HG02938 (cell line): ENCODE measurements at regions not wholly inside any gene's neighbourhood (a gene's known extent, or its start where the extent isn't known, plus 50 kb on each side); places are given as distances from the start of the nearest gene placed in this dataset.

Source experiments
- ATAC-seq: cut with Tn5 transposase; IDR thresholded peaks from one replicate; pipeline ENCODE4 v1.9.1; 2021; ENCODE audit warnings: mild to moderate bottlenecking, moderate library complexity; ENCODE audit not compliant: unreplicated experiment

DNA sequence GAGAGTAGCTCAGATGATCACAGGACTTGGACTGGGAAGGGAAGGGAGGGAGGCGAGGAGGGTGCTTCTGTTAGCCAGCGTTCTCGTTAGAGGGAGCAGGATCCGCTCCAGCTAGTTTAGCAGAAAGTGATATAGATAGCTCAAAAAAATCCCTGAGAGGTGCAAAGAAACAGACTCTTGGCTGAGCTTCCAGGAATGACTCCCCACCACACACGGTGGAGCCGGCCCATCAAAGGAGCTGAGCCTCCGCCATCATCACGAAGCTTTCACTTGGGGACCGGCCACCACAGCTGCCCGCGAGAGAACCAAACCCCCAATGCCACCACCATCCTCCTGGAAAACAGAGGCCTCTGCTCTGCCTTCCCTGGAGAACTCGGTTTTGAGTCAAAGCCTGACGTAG, 124.6 kb upstream of the BCL2L14 start:
- ATAC-seq, result no peak

DNA sequence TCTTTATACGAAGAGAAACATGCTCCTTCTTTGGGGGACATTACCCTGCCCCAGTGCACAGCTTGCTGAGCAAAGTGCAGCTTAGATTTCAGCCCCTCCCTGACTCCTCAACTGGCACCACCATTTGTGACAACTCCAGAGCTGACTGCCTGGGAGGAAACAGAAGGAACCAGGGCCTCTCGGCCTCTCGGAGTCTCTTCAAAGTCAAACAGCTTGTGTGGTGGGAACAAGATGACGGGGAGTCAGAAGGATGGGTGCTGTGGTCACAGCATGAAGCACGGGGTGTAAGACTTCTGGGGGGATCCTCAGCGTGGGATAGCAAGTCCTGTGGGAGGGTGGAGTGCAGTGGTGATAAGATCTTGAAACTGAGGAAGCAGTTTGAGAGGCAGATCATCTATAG, 123.5 kb upstream of the BCL2L14 start:
- no peak for ATAC-seq

DNA sequence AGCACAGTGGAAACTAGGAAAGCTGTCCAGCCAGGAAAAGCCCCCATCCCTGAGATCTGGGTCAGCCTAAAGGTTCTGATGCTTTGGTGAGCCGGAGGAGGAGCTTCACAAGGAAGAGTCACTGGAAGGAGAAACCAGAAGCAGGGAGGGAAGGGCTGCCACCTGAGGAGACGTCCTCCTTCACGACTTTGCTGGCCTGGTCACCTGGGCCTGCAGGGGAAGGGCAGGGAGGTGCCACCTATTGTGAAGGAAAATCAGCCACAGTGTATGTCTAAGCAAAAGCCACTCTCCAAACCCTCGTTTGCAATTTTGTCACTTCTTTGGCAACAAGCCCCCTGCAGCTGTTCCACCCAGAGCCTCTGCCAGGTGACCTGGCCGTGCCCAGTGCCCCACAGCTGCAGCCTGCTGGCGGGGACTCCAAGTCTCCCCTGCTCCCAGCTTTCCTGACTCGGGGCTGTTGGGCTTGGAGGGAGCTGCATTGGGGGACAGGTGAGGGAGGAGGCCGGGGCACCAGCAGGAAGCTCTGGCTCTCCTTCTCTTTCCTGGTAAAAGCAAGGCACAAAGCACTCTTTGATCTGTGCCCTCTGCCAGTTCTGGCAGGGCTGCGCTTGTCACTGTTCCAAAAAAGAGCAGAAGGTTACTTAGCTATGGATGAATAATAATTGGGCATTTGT, 120.9 kb upstream of the BCL2L14 start:
- ATAC-seq, result no peak

DNA sequence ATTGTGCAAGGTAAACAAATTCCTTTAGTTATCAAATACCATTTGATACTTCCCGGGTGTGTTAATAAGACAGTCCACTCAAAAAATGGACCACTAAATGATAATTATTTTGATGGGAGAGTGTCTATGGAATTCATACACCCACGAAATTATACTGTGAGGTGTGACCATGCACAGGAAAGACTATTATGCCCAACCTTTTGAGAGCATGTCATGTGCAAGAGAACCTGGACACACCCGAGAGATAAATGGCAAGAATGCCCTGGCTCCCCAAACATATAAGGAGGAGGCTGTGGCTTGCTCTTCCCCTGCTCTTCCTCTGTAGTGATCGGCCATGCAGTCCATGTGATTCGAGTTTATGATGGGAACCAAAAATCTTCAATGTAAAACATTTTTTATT, 119.5 kb upstream of the BCL2L14 start:
- no peak for ATAC-seq

DNA sequence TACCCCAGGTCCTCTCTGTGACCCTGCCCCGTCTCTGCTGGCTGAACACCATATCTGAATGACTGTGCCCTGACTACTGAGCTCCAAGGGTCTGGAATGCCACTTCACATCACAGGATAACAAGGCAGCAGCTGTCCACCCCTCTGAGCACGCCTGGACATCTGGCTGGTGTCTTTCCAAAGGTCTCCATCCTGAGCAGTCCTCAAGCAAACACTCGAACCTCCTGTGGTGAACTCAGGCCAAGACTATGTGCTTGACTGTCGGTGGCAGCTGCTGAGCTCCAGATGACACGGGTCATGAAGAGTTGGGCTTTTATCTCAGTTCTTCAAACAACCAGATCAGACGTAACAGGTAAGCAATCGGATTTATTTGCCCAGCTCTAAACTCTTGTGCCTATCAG, 117.2 kb upstream of the BCL2L14 start:
- ATAC-seq, result no peak

DNA sequence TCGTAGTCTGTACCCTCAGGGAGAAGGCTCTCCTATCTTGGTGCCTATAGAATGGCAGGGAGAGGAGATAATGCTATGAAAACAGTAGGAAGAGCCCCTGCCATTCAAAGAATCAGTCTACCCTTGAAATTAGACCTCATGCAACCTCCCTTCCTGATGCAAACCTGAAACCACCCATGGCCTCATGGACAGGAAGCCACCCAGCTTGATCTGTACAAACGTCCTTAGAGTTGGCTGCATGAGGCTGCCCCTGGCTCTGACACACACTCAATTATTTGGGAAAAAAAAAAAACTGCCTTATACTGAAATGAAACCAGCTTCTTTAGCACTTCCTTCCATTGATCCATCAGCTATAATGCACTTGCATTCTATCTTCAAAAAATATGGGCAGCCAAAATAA, 116.6 kb upstream of the BCL2L14 start:
- ATAC-seq, result no peak

DNA sequence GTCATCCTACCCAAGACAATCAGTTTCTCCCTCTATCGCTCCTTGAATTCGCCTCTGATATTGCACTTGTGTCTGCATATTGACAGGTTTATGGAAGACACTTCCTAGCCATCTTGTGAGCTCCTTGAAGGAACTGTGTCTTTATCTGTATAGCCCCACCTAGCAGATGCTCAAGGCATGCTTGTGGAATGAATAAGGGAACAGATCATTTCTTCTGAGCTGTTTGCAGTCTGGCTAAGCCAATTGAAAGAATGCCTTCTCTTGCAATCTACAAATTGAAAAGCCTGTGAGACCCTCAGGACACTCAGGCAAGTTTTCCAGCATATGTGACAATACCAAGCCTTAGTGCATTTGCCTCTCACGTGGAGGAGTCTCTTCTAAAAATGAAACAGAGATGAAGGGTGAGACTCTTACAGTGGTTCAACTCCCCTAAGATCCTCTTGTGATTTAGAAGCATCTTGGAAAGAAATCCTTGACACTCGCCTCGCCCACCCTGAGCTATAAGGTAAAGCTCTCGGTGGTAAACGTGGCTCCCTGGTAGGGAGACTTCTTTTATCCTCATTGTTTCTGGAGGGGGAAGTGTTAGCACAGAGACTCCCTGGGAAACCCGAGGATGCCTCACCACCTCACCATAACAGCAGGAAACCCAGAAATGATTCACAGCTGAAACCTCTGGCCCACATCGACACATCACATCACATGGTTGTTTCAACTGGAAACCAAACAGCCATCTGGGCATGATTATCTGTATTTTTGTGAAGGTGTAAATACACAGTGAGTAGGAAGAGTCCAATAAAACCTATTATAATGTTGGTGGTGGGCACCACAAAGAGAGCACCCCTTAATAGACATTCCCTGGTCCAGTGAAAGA, 112.3 kb upstream of the BCL2L14 start:
- ATAC-seq, result no peak

DNA sequence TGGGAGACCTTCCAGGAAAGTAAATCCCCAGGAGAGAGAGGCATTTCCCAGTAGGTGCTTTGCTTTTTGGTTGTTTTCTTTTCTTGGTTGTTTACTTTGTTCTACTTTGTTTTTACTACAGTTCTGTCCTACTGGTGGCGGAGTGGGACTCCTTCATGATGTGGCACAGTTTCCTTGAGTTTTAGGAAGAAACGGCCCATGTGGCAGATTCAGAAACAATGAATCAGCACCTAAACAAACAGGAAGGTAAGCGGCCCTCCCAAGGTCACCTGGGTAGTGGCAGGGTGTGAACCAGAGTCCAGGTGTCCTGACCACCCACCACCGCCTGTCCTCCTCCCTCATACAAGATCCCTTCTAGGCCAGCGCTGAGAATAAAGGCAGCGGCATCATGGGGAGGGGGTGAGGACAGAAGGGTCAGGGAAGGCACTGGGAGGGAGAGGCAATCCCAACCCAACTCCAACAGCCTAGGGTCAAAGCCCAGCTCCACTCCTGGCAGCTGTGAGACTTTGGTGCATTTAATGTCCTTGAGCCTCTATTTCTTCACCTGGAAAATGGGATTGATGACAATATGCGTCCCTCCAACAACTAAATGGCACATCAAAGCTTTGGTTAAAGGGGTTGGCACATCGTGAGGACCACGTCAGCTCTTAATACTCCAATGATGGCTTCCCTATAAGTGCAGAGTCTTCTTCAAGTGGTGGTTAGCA, 111.5 kb upstream of the BCL2L14 start:
- no peak for ATAC-seq

DNA sequence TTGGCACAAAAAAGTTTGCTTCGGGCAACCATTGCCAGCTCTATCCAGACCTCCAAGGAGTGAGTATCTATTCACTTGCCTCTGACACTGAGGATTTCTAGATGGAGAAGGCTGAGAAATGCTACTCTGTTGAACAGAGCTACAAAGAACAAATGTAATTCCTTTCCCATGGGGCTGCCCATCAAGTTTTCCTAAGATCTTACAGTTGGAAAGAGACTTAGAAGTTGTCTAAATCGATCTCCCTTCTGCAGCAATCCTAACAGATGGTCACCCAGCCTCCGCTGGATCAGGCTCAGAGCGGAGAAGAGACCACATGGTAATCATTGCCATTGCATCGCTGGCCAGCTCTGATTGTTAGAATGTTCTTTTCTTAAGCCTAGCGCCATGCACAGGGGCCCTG, 110.1 kb upstream of the BCL2L14 start:
- no peak for ATAC-seq

DNA sequence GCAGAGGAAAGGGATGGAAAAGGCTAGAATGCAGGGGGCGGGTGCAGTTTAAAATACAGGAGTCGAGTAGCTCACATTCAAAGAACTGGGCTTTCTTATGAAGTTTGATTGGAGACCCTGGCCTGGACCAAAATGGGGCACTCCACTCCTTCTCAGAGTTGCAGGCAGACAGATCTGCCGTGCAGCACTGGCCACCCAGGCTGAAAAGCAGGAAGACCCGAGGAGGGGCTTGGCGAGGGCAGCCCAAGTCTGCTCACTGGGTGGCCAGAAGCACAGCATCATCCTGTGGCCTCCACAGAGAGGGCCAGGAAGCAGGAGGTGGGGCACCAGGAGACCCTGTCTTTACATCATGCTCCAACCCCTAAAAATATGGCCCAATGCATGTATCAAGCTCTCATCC, 109.1 kb upstream of the BCL2L14 start:
- no peak for ATAC-seq

DNA sequence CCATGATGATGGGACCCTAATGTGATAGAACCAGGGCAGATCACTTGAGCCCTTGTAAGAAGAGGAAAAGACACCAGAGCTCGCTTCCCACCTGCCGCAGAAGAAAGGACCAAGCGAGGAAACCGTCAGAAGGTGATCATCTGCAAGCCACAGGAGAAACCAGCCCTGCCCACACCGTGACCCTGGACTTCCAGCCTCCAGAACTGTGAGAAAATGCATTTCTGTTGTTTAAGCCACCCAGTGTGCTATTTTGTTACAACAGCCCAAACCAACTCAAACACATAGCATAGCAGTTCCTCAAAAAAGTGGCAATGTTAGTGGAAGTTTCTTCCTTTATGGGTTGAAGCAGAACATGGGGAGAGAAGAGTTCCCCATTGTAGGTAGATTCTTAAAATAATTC, 107.9 kb upstream of the BCL2L14 start:
- ATAC-seq, result no peak

DNA sequence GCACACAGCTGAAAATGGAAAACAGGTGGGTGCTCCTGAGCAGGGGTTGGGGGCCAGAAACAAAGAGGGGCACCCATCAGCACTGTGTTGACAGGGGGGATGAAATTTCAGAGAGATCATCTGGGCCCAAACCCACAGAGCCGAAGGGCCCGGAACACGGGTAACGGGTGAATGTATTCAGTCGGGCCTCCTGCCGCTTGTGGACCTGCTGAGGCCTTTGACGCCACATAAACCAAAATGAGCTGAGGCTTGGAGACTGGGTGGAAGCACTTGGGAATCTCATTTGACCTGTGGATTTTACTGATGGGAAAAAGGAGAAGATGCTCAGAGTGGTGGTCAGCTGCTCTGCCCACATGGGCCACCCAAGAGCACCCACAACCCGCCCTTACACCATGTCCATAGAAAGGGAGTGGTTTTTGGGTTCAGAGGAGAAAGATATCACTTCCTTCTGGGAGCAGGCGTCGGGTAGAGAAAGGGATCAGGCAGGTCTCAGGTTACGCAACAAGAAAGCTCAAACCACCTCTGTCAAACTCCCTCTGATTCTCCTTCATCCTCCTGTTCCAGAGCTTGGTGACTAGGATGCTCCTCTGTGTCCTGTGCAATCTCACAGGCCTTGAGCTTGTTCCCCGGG, 106.8 kb upstream of the BCL2L14 start:
- ATAC-seq, result no peak

DNA sequence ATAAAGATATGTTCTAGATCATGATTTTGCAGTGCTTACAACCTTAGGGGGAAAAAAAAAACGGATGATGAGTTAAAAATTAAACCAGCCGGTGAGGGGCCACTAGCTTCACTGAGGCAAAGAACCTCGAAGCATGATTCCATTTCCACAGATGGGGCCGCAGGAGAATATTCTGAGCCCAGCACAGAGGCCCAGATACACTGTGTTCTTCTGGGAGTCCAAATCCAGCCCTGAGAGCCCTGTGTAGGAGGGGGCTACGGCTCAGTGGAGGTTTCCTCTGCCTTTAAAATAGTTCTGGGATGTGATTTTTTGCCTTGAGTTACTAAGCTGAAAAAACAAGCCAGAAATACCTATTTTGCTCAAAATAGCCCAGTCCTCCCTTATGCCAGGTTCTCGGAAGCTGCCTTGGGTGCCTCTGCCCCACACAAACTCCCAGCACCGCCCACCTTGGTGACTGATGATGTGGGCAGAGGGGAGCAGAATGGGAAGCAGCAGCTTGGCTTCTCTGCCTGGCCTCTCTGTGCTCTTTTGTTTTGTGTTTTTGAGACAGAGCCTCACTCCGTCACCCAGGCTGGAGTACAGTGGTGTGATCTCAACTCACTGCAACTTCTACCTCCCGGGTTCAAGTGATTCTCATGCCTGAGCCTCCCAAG, 105.4 kb upstream of the BCL2L14 start:
- ATAC-seq, result no peak

DNA sequence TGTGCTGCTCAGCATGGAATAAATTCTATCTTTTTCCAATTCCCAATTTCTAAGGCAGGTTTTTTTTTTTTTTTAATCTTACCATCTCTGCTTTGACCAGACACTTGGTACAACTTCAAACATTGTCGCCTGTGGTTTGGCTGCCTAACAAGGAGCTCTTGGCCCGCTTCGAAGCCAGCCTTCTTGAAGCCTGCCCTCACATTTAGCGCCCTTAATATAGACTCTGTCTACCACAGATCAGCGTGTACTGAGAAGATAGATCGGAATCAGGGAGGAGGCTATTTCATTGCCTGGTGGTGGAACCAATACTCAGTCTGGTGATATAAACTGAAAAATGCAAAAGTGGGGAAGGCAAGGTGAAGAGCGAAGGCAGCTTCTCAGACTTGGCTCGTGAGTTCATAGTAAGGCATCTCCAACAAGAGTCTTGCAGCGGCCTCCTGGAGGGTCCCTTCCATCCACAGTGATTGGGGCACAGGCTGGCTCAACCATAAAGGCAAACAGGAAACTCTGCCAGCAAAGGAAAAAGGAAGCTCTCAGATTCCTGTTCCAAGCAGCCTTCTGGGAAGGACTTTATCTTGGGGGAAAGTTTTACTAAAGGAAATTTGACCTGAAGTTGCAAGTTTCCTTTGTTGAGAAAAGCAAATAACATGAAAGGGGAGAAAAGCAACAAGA, 103.2 kb upstream of the BCL2L14 start:
- ATAC-seq, result no peak

DNA sequence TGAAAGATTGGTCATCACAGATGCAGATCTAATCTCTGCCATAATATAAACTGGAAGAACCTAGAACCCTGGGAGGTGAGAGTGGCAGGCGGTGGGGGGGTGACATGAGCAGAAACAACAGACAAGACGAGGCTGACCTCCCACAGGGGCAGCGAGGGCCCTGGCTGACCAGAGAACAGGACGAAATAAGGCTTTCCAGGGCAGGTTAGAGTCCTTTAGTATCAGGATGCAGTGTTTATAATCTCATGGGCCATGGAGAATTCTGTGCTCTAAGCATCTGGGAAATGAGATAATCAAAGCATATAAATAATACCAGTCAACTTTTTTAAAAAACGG, 102.7 kb upstream of the BCL2L14 start:
- ATAC-seq, result no peak

DNA sequence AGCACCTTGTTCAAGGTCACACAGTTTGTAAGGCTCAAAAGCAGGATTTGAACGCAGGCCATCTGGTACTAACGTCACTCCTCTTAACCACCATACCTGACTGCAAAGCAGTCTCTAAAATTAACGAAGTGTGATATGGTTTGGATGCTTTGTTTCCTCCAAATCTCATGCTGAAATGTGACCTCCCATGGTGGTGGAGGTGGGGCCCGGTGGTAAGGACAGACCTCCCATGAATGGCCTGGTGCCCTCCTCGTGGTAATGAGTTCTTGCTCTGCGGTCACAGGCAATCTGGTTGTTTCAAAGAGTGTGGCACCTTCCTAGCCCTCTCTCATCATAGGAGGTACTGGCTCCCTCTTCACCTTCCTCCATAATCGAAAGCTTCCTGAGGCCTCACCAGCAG, 102.2 kb upstream of the BCL2L14 start:
- ATAC-seq, result no peak

DNA sequence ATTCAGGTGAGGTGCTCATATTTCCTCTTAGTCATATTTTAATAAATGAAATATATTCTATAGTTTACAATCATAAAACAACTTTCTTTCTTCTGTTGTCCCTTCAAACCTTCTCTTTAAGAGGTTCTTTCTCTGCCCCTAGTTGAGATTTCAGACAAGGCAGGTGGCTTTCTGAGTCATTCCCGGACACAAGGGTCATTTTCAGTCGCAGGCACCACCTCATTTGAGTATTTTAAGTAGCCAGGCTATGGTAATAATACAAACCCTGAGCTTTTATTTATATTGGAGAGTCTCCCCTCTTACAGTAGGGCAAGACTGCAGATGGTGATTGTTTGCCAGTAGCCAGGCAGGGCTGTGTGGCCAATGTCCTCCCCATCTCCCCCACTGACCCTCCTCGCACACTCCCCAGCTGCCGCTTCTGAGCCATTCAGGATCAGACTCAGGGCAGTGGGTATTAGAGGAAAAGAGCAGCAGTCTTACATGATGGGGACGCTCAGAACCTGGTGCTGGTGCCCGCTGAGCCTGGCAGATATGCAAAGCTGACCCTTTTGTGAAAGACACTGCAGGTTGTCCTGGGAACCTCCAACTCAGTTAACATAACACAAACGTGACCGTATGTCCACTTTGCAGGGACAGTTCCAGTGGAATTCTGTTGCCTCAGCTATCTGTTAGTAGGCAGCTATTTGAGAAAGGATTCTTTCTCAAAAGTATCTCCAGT, 101.1 kb upstream of the BCL2L14 start:
- peak; percentile 77 for ATAC-seq

DNA sequence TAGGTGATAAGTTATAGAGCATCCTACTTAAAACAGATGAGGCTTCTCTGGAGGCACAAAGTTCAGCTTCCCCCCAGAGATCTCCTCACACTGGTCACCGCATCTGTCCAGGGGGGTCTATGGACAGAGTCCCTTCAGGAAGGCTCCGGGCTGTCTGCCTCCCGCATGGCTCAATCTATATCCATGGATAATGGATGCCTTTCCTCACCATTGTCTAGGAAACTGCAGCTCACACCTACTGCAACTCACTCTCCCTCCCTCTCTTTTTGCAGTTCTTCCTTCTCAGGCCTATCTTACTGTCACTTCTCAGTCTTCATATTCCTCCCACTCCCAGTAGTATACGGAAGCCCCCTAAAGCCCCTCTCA, 100.6 kb upstream of the BCL2L14 start:
- no peak for ATAC-seq

DNA sequence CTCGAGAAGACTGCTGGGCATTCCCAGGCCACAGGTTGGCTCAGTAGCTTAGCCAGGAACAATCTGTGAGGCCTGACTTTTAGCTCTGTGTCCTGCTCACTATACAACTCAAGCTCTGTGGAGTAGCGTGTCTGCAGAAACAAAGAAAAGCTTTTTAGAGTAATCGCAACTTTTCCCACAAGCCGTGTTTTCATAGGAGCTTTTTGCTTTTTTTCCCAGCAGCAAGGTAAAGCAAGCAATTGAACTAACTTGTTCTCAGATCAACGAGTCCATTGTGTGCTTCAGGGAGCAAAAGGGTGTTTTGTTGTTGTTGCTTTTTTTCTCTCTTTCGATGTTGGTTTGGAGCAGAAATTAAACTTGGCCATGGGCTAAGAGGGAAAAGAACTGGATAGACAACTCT, 97.3 kb upstream of the BCL2L14 start:
- ATAC-seq, result no peak

DNA sequence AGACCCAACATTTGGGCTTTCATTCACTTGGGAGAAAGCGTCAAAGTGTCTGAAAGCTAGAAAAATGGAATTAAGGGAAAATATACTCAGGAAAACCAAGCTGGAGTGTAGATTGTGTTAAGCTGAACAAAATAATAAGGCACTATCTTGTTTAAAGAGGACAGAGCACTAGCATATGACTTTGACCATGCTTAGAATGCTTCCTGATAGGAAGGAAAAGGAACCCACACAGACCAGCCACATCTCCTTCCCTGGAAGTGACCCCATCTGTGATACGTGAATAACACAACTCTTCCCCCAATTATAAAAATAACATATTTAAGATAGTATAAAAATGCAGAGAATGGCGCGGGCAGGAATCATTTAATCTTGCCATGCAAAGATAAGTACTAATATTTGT, 94.7 kb upstream of the BCL2L14 start:
- no peak for ATAC-seq
